ENCODE measurements at regions not wholly inside any gene's neighbourhood (a gene's known extent, or its start where the extent isn't known, plus 50 kb on each side); places are given as distances from the start of the nearest gene placed in this dataset.

DNA sequence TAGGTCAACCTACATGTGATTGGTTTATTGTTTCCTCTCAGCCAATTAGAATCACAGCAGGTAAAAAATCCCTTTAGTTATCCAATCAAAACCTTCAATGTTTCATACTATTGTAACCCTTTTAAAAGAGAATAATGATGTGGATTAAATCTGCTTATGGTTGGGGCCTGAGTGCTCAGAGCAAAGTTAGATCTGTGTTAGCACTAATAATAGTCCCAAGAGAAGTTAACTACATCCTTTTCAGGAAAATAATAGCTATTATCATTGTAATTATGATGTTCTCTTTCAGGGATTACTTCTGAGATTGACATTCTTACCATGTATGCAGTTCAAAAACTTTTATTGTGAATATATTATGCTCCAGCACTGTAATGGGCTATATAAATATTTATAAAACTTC is 262.6 kb upstream of the ARX start (continued):
- no peak for TF ChIP-seq HOXA7 (CRISPR knock-in tag; IDR thresholded peaks at IDR 0.05)

GRCh38 chrX:25277574-25277973 is 261.8 kb upstream of the ARX start:
- intact Hi-C loops (cut with micrococcal nuclease; ENCODE audit: unreplicated experiment), result no loop called here
- POLR2A ChIA-PET, result no interaction called here
- Histone ChIP-seq H3K79me2 (ENCODE audit: insufficient read depth, low read length) (no peaks in the 10 kb centered on the region), H3K27me3 (ENCODE audit: control insufficient read depth in 1 of 2, insufficient read depth in 2 of 2, low read length in 2 of 2) (no peaks in the 10 kb centered on the region), H4K20me1 (ENCODE audit: insufficient read depth, low read length) (no peaks in the 10 kb centered on the region), H3K9me3 (ENCODE audit: low read length) (no peaks in the 10 kb centered on the region), H3K36me3 (replicated peaks in 1 of 2; ENCODE audit: control insufficient read depth in 1 of 2, insufficient read depth in 2 of 2, low read length in 2 of 2) (no peaks in the 10 kb centered on the region), H2AFZ (ENCODE audit: low read length) (no peak overlapping the region), H3K27ac (ENCODE audit: extremely low read length, insufficient read depth, low read length) (no peak overlapping the region), H3K9ac (ENCODE audit: insufficient read depth, low read depth, low read length) (no peak overlapping the region), H3K4me1 (ENCODE audit: insufficient read depth, low read length) (no peaks in the 10 kb centered on the region), H3K4me2 (ENCODE audit: low read depth, low read length) (no peak overlapping the region), H3K4me3 (replicated peaks in 1 of 3; ENCODE audit: insufficient read depth in 1 of 3, low read depth in 2 of 3, low read length in 3 of 3) (no peak overlapping the region)
- ATAC-seq (no peak), DNase-seq (ENCODE audit: low spot score) (no peak), FAIRE-seq (no peak)
- TF ChIP-seq KMT2B (CRISPR knock-in tag; IDR thresholded peaks at IDR 0.05), result no peak
- TF ChIP-seq CREB3 (CRISPR knock-in tag; IDR thresholded peaks at IDR 0.05), result no peak
- TF ChIP-seq RARA (CRISPR knock-in tag; IDR thresholded peaks at IDR 0.05), result no peak
- no peak for TF ChIP-seq RFXANK (CRISPR knock-in tag; IDR thresholded peaks at IDR 0.05)
- no peak for TF ChIP-seq TBP (CRISPR knock-in tag; IDR thresholded peaks at IDR 0.05)
- TF ChIP-seq, protein P1, sequence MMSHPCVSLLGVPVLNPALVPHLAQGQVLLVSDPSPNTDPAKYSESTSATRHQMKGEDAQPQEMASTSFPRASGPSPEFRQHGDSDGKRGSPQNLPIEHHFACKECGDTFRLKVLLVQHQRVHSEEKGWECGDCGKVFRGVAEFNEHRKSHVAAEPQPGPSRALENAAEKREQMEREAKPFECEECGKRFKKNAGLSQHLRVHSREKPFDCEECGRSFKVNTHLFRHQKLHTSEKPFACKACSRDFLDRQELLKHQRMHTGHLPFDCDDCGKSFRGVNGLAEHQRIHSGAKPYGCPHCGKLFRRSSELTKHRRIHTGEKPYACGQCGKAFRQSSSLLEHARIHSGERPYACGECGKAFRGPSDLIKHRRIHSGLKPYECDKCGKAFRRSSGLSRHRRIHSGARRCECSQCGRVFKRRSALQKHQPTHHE (CRISPR knock-in tag; IDR thresholded peaks at IDR 0.05; ENCODE audit: borderline replicate concordance), result no peak
- TF ChIP-seq RBM22 (optimal IDR thresholded peaks at IDR 0.05; ENCODE audit: low read length), result no peak
- TF ChIP-seq ZNF775 (CRISPR knock-in tag; IDR thresholded peaks at IDR 0.05; ENCODE audit: borderline replicate concordance), result no peak
- TF ChIP-seq ZNF772 (CRISPR knock-in tag; IDR thresholded peaks at IDR 0.05), result no peak
- TF ChIP-seq ZNF136 (CRISPR knock-in tag; IDR thresholded peaks at IDR 0.05; ENCODE audit: low read depth), result no peak
- TF ChIP-seq, protein P2, sequence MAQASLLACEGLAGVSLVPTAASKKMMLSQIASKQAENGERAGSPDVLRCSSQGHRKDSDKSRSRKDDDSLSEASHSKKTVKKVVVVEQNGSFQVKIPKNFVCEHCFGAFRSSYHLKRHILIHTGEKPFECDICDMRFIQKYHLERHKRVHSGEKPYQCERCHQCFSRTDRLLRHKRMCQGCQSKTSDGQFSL (CRISPR knock-in tag; IDR thresholded peaks at IDR 0.05), result no peak
- no peak for TF ChIP-seq ZNF766 (CRISPR knock-in tag; IDR thresholded peaks at IDR 0.05; ENCODE audit: borderline replicate concordance)
- in situ Hi-C loops (cut with HindIII; ENCODE audit: extremely low pct_ligation_motif_present, low pct_unique_long_range_greater_than_20kb), result no loop called here
- WGBS (ENCODE audit: low lambda C conversion rate), result 31% methylated on average over 3 of the region's 3 CpGs
- CTCF ChIA-PET (ENCODE audit: low intra/inter-chr PET ratio, low total read pairs), result no interaction called here
- no TSS peak for BruUV-seq (replicated peaks)

All from HepG2 (cell line).